Posterior vena cava (tissue), 2 donors: ENCODE measurements at regions not wholly inside any gene's neighbourhood (a gene's known extent, or its start where the extent isn't known, plus 50 kb on each side); places are given as distances from the start of the nearest gene placed in this dataset.

Experiments
- DNase-seq: peaks from one replicate; pipeline ENCODE4 v3.0.0-alpha.2; 2020; ENCODE audit warnings: low spot score
- intact Hi-C, 2 donors: fragments of 100-400 bp; cut with DNase I; formaldehyde crosslinking; loops; one replicate each; pipeline versions ENCODE4 v1.14.1 to v1.14.2; 2022 to 2023
- donor health status: DM: yes; HTN: yes; CAD: no.
- donor health status: DM: yes; HTN: yes; CAD: no.

GRCh38 chr13:40145139-40145538 lies 489.7 kb downstream of the COG6 start:
- DNase-seq = no peak
- intact Hi-C loops = no loop called here

DNA sequence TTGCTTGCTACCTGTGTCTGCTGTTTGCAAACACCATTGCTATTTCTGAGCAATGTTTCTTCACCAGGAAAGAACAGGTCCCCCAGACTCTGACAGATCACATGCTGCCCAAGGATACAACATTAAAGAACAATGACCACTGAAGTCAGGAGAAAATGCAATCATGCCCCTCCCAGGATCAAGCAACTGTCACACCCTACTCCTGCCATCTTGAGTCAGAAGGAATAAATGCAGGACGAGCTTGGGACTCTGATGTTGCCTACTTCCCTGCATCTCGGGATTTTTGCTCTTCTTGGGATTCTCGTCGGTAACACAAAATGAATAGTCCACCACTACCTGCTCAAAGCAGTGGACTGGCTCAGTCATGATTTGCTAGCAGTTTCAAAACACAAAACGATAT lies 490.6 kb downstream of the COG6 start:
- intact Hi-C loops = no loop called here
- DNase-seq = no peak

- intact Hi-C loops = no loop called here
- no peak for DNase-seq
Observed at GRCh38 chr13:40146611-40147117, 491.2 kb downstream of the COG6 start.

DNA sequence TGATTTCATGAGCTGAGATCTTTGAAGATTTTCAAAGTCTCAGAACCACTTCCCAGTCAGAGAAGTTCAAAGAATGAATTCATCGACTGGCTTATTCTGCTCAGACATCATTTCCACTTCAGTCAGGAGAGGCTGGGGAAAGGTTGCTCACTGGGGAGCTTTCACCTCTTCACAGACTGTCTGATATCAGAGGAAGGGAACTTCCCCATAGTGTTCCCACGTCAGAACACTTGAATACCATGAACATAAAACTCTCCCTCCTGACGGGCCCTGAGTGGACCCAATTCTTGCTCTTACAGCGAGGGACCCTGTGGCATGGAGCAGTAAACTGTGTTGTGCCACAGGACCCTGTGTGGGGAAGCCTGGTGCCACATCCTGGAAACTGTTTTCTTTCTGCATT lies 492.6 kb downstream of the COG6 start:
- intact Hi-C loops = no loop called here
- no peak for DNase-seq

GRCh38 chr13:40148742-40149141 lies 493.3 kb downstream of the COG6 start:
- DNase-seq = no peak
- intact Hi-C loops = no loop called here

GRCh38 chr13:40149611-40150274 lies 494.3 kb downstream of the COG6 start:
- no peak for DNase-seq
- intact Hi-C loops = loop anchor here in 1 of 2 donors (1.0 kb wide), 1 partner anchor 28 kb away; no protein-coding TSS in a partner anchor

DNA sequence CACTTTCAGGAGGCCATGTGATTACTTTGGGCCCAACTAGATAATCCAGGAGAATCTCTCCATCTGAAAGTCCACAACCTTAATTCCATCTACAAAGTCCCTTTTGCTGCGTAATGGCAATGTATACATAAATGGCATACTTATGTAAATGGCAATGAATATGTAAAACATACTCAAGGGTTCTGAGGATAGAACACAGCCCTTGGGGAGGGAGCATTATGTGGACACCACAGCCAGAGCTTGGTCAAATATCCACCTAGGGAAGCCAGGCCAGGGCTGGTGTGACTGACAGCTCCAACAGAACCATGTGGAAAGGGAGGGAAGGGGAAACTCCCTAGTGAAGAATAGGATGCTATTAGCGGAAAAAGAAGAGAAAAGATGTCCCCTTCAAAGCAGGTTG lies 496.2 kb downstream of the COG6 start:
- no peak for DNase-seq
- intact Hi-C loops = no loop called here

DNA sequence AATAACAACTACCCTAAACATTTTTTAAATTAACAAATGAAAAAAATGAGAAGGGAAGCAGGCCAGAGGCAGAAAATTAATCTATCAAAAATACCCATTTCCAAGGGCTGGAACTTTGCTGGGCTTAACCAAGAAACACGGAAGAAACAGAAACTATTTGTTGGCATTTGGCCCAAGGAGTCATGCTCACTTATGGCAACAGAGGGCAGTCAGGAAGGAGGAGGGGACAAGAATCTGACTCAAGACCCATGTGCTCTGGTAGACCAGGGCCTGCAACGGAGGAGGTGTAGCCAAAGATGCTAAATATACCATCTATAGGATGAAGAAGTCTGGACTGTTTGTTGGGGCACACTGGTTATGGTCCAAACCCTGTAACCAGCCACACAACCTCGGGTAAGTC lies 496.7 kb downstream of the COG6 start:
- no peak for DNase-seq
- intact Hi-C loops = no loop called here

DNA sequence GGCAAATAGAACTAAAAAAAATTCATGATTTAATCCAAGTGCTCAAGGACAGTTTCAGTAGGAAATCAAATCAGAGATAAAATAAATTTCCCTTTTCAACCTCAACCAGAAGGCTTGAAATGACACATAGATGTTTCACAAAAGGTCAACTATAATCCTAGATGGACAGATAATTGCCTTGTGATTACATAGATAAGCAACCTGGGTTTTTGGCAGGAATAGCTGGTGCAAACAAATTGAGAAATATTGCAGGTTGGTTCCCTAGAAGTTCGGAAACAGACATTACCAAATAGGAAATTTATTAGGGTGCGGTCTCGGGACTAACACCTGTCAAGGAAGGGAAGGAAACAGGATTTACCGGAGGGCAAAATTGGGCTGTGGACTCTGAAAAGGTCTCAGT lies 497.5 kb downstream of the COG6 start:
- intact Hi-C loops = no loop called here
- no peak for DNase-seq

GRCh38 chr13:40153516-40153915 lies 498.1 kb downstream of the COG6 start:
- intact Hi-C loops = no loop called here
- DNase-seq = no peak

DNA sequence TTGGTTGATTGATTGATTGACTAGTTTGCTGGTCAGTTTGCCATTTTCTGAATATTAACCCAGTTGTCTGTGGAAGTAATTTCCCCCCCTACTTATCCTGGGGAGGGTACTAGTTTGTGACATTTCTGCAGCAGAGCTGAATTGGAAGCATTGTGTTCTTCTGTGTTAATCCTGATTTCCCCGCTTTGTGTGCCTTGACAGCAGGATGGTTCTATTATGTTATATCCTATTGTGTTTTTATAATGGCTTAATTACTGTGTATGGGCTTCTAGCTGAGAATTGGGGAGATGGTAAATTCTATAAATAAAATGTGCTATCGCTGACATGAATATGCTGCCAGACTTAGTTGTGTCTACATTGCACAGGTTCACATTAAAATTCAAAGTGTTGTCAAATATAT lies 499.7 kb downstream of the COG6 start:
- no peak for DNase-seq
- intact Hi-C loops = no loop called here

GRCh38 chr13:40158218-40158617 lies 502.8 kb downstream of the COG6 start:
- no peak for DNase-seq
- intact Hi-C loops = no loop called here

- intact Hi-C loops = no loop called here
Observed at GRCh38 chr13:40158757-40159156, 503.3 kb downstream of the COG6 start.

GRCh38 chr13:40159736-40160135 lies 504.3 kb downstream of the COG6 start:
- intact Hi-C loops = no loop called here

More at GRCh38 chr13:40158757-40159156, 503.3 kb downstream of the COG6 start:
- DNase-seq = no peak

GRCh38 chr13:40160618-40161350 lies 505.3 kb downstream of the COG6 start:
- intact Hi-C loops = no loop called here
- DNase-seq = no peak

More at GRCh38 chr13:40159736-40160135, 504.3 kb downstream of the COG6 start:
- no peak for DNase-seq

DNA sequence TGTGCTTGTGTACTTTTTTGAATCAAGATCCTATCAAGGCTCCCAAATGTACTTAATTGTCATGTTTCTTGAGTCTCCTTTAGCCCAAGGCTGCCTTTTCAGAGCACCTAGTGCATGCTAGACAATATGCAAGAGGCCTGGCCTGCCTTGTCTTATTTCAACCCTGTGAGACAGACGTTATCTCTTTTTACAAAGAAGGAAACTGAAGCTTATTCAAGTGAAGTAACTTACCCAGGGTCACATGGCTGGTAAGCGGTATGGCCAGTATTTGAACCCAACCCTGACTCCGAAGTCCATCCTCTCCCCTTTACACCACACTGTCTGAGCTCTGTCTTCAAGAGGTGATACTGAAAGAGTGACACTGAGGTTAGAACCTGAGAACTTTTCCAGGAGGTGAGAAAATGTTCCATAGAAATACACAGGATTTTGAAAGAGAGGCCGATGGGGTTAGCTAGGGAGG lies 505.1 kb downstream of the FOXO1 start:
- intact Hi-C loops = no loop called here
- no peak for DNase-seq

DNA sequence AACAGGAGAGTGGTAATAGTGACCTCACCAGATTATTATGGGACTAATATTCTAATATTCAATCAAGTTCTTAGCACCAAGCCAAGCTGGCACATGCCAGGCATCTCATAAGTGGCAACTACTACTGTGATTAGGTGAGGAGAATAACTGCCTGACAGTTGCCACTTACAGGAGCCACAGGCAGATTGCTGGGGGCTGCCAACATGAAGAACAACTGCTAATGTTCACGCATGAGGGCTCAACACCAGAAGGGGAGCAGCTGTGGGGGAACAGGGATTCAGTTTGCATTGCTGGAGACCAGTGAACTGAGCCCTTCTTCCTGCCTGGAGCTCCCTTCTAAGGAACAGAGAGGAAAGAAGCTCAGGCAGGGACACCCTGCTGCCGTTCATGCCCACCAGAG lies 504.5 kb downstream of the FOXO1 start:
- DNase-seq = no peak
- intact Hi-C loops = no loop called here

DNA sequence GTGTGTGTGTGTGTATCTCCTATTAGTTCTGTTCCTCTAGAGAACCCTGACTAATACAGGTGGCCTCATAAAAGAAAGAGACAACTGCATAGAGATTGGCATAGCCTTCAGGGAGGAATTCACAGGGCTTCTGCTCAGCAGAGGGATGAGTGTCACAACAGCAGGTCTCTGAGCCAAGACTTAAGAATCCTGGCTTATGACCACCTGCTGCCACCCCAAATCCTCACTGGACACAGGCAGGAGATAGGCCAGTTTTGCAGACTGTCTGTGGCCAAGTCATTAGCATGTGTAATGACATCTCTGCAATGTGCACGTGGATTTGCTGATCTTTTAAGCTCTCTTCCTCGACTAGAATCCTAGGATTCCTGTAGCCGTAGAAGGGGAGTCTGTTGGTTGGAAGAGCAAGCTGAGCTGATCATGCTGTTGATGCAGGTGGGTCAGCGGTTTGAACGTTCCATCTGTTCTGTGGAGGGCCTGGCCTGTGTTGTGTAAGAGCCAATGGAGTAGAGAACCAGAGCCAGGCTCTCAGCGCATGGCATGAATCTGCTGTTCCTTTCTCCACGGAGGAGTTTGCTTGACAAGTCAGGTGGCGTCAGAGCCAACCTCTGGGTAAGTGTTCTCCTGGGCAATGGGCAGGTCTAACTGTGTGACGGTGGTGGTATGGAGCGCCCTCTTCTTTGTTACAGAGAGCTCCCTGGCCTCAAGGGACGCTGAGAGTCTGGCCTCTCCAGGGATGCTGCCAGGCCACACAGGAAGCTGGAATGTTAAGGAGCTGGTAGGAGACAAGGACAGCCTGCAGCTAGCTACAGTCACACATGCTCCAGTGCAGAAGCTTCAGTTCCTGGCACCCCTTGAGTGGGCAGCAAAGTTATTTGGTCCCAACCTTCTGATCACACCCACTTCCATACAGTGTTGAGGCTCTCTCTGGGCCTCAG lies 503.1 kb downstream of the FOXO1 start:
- intact Hi-C loops = no loop called here
- DNase-seq = no peak

GRCh38 chr13:40164133-40164532 lies 502.3 kb downstream of the FOXO1 start:
- intact Hi-C loops = no loop called here
- no peak for DNase-seq
